Adrenal gland (tissue), 5 donors: ENCODE measurements at regions not wholly inside any gene's neighbourhood (a gene's known extent, or its start where the extent isn't known, plus 50 kb on each side); places are given as distances from the start of the nearest gene placed in this dataset.

Experiments used
- CTCF ChIP-seq, 6 experiments: fragments of 450-650 bp in 4 of 6; fragments of 200-600 bp in 2 of 6; sonication (generic) in 1 of 6; IDR thresholded peaks; 1 replicate in 5 of 6; 2 replicates in 1 of 6; pipeline versions ENCODE4 v1.5.1 to v1.8.0; 2016 to 2021; ENCODE audit warnings: antibody characterized with exemption in 6 of 6, mild to moderate bottlenecking in 2 of 6, moderate library complexity in 1 of 6
- POLR2A ChIP-seq, 2 donors: fragments of 450-650 bp; IDR thresholded peaks; one replicate each; pipeline ENCODE4 v1.6.1; 2017; ENCODE audit warnings: antibody characterized with exemption in 2 of 2, mild to moderate bottlenecking in 2 of 2, moderate library complexity in 1 of 2
- donor health status: DM: no; HTN: no; CAD: no.

GRCh38 chr12:124144531-124145194, 150.2 kb upstream of the RFLNA start:
- TF ChIP-seq CTCF (IDR thresholded peaks at IDR 0.05) (no peak), POLR2A (IDR thresholded peaks at IDR 0.05) (no peak)
